WI38 (cell line): ENCODE measurements at regions not wholly inside any gene's neighbourhood (a gene's known extent, or its start where the extent isn't known, plus 50 kb on each side); places are given as distances from the start of the nearest gene placed in this dataset.

ENCODE experiments used
- H3K4me3 ChIP-seq: 2 replicates; pipeline ENCODE4 v1.5.1; 2011; ENCODE audit warnings: low read depth, mild to moderate bottlenecking, control low read depth, low read length
- CTCF ChIP-seq: IDR thresholded peaks from 2 replicates; pipeline ENCODE4 v1.5.1; 2012; ENCODE audit warnings: low read depth, mild to moderate bottlenecking, control low read depth, low read length

GRCh38 chr4:126582737-126583136, 1050.0 kb upstream of the INTU start:
- 0 out of 2 replicates have a peak, but pooled peaks have one; percentile 22 for TF ChIP-seq CTCF
- no peak overlapping the region for H3K4me3 ChIP-seq

- no peak overlapping the region for H3K4me3 ChIP-seq
- peak; percentile 34 for TF ChIP-seq CTCF
Measured at GRCh38 chr4:126583509-126583908, 1049.2 kb upstream of the INTU start.

GRCh38 chr4:126591583-126591982, 1041.2 kb upstream of the INTU start:
- H3K4me3 ChIP-seq = no peak overlapping the region
- no peak for TF ChIP-seq CTCF

DNA sequence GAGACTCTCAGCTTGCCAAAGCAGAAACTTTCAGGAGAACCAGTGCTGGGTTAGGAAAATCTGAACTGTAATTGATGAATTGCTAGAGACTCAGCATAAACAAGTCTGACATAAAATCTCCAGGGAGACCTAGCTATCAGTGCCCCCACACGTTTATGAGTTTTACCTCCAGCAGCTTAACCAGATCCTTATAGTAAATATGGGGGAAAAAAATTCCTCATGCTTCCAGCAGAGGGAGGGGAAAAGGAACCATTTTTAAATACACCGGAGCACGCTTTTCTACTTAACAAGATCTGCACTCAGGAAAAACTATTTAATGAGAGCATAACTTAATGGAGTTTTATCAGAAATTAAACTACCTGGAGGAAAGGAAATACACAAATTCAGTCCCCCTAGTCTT, 1040.7 kb upstream of the INTU start:
- no peak overlapping the region for H3K4me3 ChIP-seq
- TF ChIP-seq CTCF = no peak

- TF ChIP-seq CTCF = no peak
- H3K4me3 ChIP-seq = no peak overlapping the region
Measured at GRCh38 chr4:126593626-126594025, 1039.1 kb upstream of the INTU start.

GRCh38 chr4:126595643-126596042, 1037.1 kb upstream of the INTU start:
- H3K4me3 ChIP-seq = no peak overlapping the region
- no peak for TF ChIP-seq CTCF

DNA sequence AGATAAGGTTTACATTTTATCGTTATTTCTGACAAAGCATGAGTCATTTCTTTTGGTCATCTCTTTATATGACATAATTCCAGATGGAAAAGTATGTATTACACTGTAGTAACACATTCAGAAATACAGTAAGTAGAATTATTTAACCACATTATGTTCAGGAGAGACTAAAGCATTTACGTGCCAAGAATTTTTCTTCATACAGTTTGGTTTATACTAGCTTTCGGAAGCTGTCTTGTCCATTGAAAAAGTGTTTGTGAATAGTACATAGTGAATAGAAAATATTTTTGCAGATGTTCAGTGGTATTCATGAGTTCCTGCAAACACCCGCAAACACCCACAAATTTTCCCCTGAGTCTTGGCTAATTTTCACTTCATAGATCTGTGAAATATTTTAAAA, 1033.0 kb upstream of the INTU start:
- TF ChIP-seq CTCF = no peak
- no peak overlapping the region for H3K4me3 ChIP-seq
